Ascending aorta (tissue), 2 donors: ENCODE measurements at regions not wholly inside any gene's neighbourhood (a gene's known extent, or its start where the extent isn't known, plus 50 kb on each side); places are given as distances from the start of the nearest gene placed in this dataset.
A peak's percentile ranks its signal among the peaks of the same experiment; 100 is the strongest.

Experiments
- DNase-seq, 2 donors: peaks; one replicate each; pipeline ENCODE4 v3.0.0-alpha.2; 2019; ENCODE audit warnings: low spot score in 2 of 2
- H3K27ac ChIP-seq, 2 donors: fragments of 200-600 bp; sonication (generic); one replicate each; pipeline ENCODE4 v1.5.1; 2016 to 2017; ENCODE audit warnings: mild to moderate bottlenecking in 1 of 2
- H3K27me3 ChIP-seq: fragments of 200-600 bp; sonication (generic); one replicate; pipeline ENCODE4 v1.5.1; 2017
- H3K36me3 ChIP-seq, 2 donors: fragments of 200-600 bp; sonication (generic); one replicate each; pipeline ENCODE4 v1.5.1; 2016
- H3K4me1 ChIP-seq, 2 donors: fragments of 200-600 bp; sonication (generic); one replicate each; pipeline ENCODE4 v1.5.1; 2016 to 2017; ENCODE audit warnings: mild to moderate bottlenecking in 1 of 2
- H3K4me3 ChIP-seq, 2 donors: fragments of 200-600 bp; sonication (generic); one replicate each; pipeline ENCODE4 v1.5.1; 2016 to 2017; ENCODE audit warnings: mild to moderate bottlenecking in 1 of 2
- H3K9me3 ChIP-seq, 2 donors: fragments of 200-600 bp; sonication (generic); one replicate each; pipeline ENCODE4 v1.5.1; 2016
- CTCF ChIP-seq, 3 experiments: fragments of 200-600 bp in 2 of 3; fragments of 450-650 bp in 1 of 3; sonication (generic) in 2 of 3; IDR thresholded peaks; one replicate each; pipeline ENCODE4 v1.5.1; 2016 to 2019; ENCODE audit warnings: antibody characterized with exemption in 3 of 3, mild to moderate bottlenecking in 1 of 3, moderate library complexity in 1 of 3
- intact Hi-C: fragments of 100-400 bp; cut with DNase I; formaldehyde crosslinking; loops from one replicate; pipeline ENCODE4 v1.15.1; 2023

GRCh38 chr15:63452552-63453136 is 51.7 kb upstream of the USP3 start:
- no peak for TF ChIP-seq CTCF (IDR thresholded peaks at IDR 0.05)
- no peaks in the 10 kb centered on the region for H3K27me3 ChIP-seq
- H3K4me1 ChIP-seq = no peaks in the 10 kb centered on the region
- intact Hi-C loops = no loop called here
- no peaks in the 10 kb centered on the region for H3K36me3 ChIP-seq
- H3K4me3 ChIP-seq = no peak overlapping the region
- no peak overlapping the region for H3K27ac ChIP-seq
- DNase-seq = no peak
- H3K9me3 ChIP-seq = no peaks in the 10 kb centered on the region

GRCh38 chr15:63453186-63453905 is 51.0 kb upstream of the USP3 start:
- no peak for DNase-seq
- Histone ChIP-seq H3K4me3 (no peak overlapping the region), H3K36me3 (no peaks in the 10 kb centered on the region), H3K4me1 (no peaks in the 10 kb centered on the region), H3K9me3 (no peaks in the 10 kb centered on the region), H3K27ac (no peak overlapping the region), H3K27me3 (no peaks in the 10 kb centered on the region)
- intact Hi-C loops = no loop called here
- no peak for TF ChIP-seq CTCF (IDR thresholded peaks at IDR 0.05)

- Histone ChIP-seq H3K4me1 (no peaks in the 10 kb centered on the region), H3K27me3 (no peaks in the 10 kb centered on the region), H3K4me3 (no peak overlapping the region), H3K36me3 (no peaks in the 10 kb centered on the region), H3K27ac (no peak overlapping the region), H3K9me3 (no peaks in the 10 kb centered on the region)
- DNase-seq = peak in 1 of 2 donors; percentile 25
- no peak for TF ChIP-seq CTCF (IDR thresholded peaks at IDR 0.05)
- intact Hi-C loops = no loop called here
Measured at GRCh38 chr15:63454503-63455211, 49.7 kb upstream of the USP3 start.
